ENCODE measurements at regions not wholly inside any gene's neighbourhood (a gene's known extent, or its start where the extent isn't known, plus 50 kb on each side); places are given as distances from the start of the nearest gene placed in this dataset.

GRCh38 chr3:24828551-24828950, 333.9 kb upstream of the THRB start:
- TF ChIP-seq CTCF (IDR thresholded peaks at IDR 0.05; ENCODE audit: low read depth, low read length) (no peak), POLR2A (IDR thresholded peaks at IDR 0.05; ENCODE audit: extremely low read depth, insufficient read length) (no peak)

All from NB4 (cell line).